HepG2 (cell line): ENCODE measurements at regions not wholly inside any gene's neighbourhood (a gene's known extent, or its start where the extent isn't known, plus 50 kb on each side); places are given as distances from the start of the nearest gene placed in this dataset.

Source experiments
- ATAC-seq: fragments of 200-7000 bp; cut with Tn5 transposase; 3 replicates; pipeline ENCODE4 v1.9.1; 2020; ENCODE audit warnings: mild to moderate bottlenecking, moderate library complexity
- BruUV-seq: library from RNA; stranded (reverse); fragments of 400-500 nt; replicated peaks from 2 replicates; lab custom pipeline; 2021; lab: Mats Ljungman, UMichigan
- CTCF ChIA-PET: fragments of 300-600 bp; formaldehyde crosslinking; extraction: SDS; loops from one replicate; lab custom pipeline; 2021; ENCODE audit warnings: low total read pairs, inconsistent platforms, low intra/inter-chr PET ratio; lab: Yijun Ruan, JAX
- POLR2A ChIA-PET: fragments of 350-600 bp; sonication (Branson Sonifier 250); formaldehyde crosslinking; loops from one replicate; lab custom pipeline; 2020; ENCODE audit warnings: antibody characterized with exemption, inconsistent platforms; lab: Yijun Ruan, JAX
- DNase-seq: peaks from one replicate; pipeline ENCODE4 v3.0.0-alpha.2; 2015; ENCODE audit warnings: low spot score
- FAIRE-seq: peaks from 3 replicates; lab custom pipeline; 2011; peaks lifted over from hg19 to GRCh38; lab: Jason Lieb, UNC
- H2AFZ ChIP-seq: one replicate; pipeline ENCODE4 v1.6.1; 2011; ENCODE audit warnings: low read length, inconsistent platforms
- H3K27ac ChIP-seq: fragments of 300-600 bp; 3 replicates; pipeline ENCODE4 v1.8.0; 2011; ENCODE audit warnings: mixed run types, mild to moderate bottlenecking, mixed read lengths, low read length, inconsistent platforms; ENCODE audit not compliant: insufficient read depth; ENCODE audit errors: extremely low read length
- H3K27me3 ChIP-seq, 2 experiments: fragments of 200-600 bp in 1 of 2; 2 replicates in 1 of 2; 3 replicates in 1 of 2; pipeline versions ENCODE4 v1.6.0 to v1.8.0; 2011; ENCODE audit warnings: low read length in 2 of 2, mild to moderate bottlenecking in 2 of 2, moderate library complexity in 2 of 2, inconsistent platforms in 1 of 2; ENCODE audit not compliant: insufficient read depth in 2 of 2, control insufficient read depth in 1 of 2
- H3K36me3 ChIP-seq, 2 experiments: fragments of 200-600 bp in 1 of 2; replicated peaks in 1 of 2; 2 replicates in 1 of 2; 3 replicates in 1 of 2; pipeline versions ENCODE4 v1.5.1 to v1.8.0; 2011; ENCODE audit warnings: low read length in 2 of 2, inconsistent platforms in 1 of 2; ENCODE audit not compliant: insufficient read depth in 2 of 2, control insufficient read depth in 1 of 2
- H3K4me1 ChIP-seq: 2 replicates; pipeline ENCODE4 v1.5.1; 2012; ENCODE audit warnings: low read length, inconsistent platforms; ENCODE audit not compliant: insufficient read depth
- H3K4me2 ChIP-seq: 2 replicates; pipeline ENCODE4 v1.6.0; 2011; ENCODE audit warnings: low read depth, low read length, inconsistent platforms
- H3K4me3 ChIP-seq, 3 experiments: fragments of 200-600 bp in 1 of 3; sonication (generic), shearing (Covaris generic) in 1 of 3; replicated peaks in 1 of 3; 2 replicates each; pipeline ENCODE4 v1.5.1; 2011 to 2016; ENCODE audit warnings: low read length in 3 of 3, inconsistent platforms in 2 of 3, low read depth in 2 of 3, mild to moderate bottlenecking in 2 of 3, control low read depth in 1 of 3, mixed read lengths in 1 of 3; ENCODE audit not compliant: insufficient read depth in 1 of 3
- H3K79me2 ChIP-seq: one replicate; pipeline ENCODE4 v1.6.1; 2011; ENCODE audit warnings: low read length, inconsistent platforms; ENCODE audit not compliant: insufficient read depth
- H3K9ac ChIP-seq: 2 replicates; pipeline ENCODE4 v1.6.0; 2011; ENCODE audit warnings: mild to moderate bottlenecking, low read depth, low read length, inconsistent platforms; ENCODE audit not compliant: insufficient read depth
- H3K9me3 ChIP-seq: 2 replicates; pipeline ENCODE4 v1.5.1; 2012; ENCODE audit warnings: mild to moderate bottlenecking, low read length
- H4K20me1 ChIP-seq: 2 replicates; pipeline ENCODE4 v1.6.0; 2011; ENCODE audit warnings: inconsistent platforms, mild to moderate bottlenecking, low read length, moderate library complexity; ENCODE audit not compliant: insufficient read depth
- CC2D1A ChIP-seq: sonication (generic); formaldehyde crosslinking; IDR thresholded peaks from 2 replicates; pipeline ENCODE4 v1.8.1; 2023; ENCODE audit warnings: mild to moderate bottlenecking, missing genetic modification reagents
- FOXA3 ChIP-seq: IDR thresholded peaks from 2 replicates; pipeline ENCODE4 v1.6.1; 2016; ENCODE audit warnings: missing genetic modification reagents, missing compliant biosample characterization
- IRX3 ChIP-seq: sonication (generic); formaldehyde crosslinking; IDR thresholded peaks from 2 replicates; pipeline ENCODE4 v1.8.1; 2023; ENCODE audit warnings: mild to moderate bottlenecking, low read depth, missing genetic modification reagents, borderline replicate concordance
- MEIS1 ChIP-seq: sonication (generic); formaldehyde crosslinking; IDR thresholded peaks from 2 replicates; pipeline ENCODE4 v1.9.0; 2021; ENCODE audit warnings: mild to moderate bottlenecking, missing genetic modification reagents, moderate library complexity, borderline replicate concordance
- NR2F6 ChIP-seq, 2 experiments: IDR thresholded peaks; 2 replicates each; pipeline ENCODE4 v1.6.1; 2016; ENCODE audit warnings: antibody characterized with exemption in 1 of 2, mild to moderate bottlenecking in 1 of 2
- ZBTB44 ChIP-seq: sonication (generic); formaldehyde crosslinking; IDR thresholded peaks from 2 replicates; pipeline ENCODE4 v1.4.0; 2020; ENCODE audit warnings: missing genetic modification reagents
- ZNF431 ChIP-seq: sonication (generic); formaldehyde crosslinking; IDR thresholded peaks from 2 replicates; pipeline ENCODE4 v1.9.0; 2022; ENCODE audit warnings: missing genetic modification reagents, low read depth, mild to moderate bottlenecking, borderline replicate concordance
- ZNF564 ChIP-seq: sonication (generic); formaldehyde crosslinking; IDR thresholded peaks from 2 replicates; pipeline ENCODE4 v1.8.1; 2023; ENCODE audit warnings: mild to moderate bottlenecking, missing genetic modification reagents
- WGBS: methylation state at CpG from one replicate; pipeline ENCODE4 v1.1.6; 2017; ENCODE audit warnings: low lambda C conversion rate; 5-methylcytosine and 5-hydroxymethylcytosine counted together
- in situ Hi-C: cut with HindIII; loops from 2 replicates; pipeline ENCODE4 v1.10.0; 2017; ENCODE audit warnings: low pct_unique_long_range_greater_than_20kb; ENCODE audit not compliant: extremely low pct_ligation_motif_present
- intact Hi-C: fragments of 100-400 bp; cut with micrococcal nuclease; formaldehyde crosslinking; loops from one replicate; pipeline ENCODE4 v1.10.0; 2022; ENCODE audit not compliant: unreplicated experiment
- TF ChIP-seq, protein P1 (sequence below): sonication (generic); formaldehyde crosslinking; IDR thresholded peaks from 2 replicates; pipeline ENCODE4 v1.9.0; 2021; ENCODE audit warnings: mild to moderate bottlenecking, missing genetic modification reagents
- TF ChIP-seq, protein P2 (sequence below): sonication (generic); formaldehyde crosslinking; IDR thresholded peaks from 2 replicates; pipeline ENCODE4 v1.9.0; 2021; ENCODE audit warnings: missing genetic modification reagents, mild to moderate bottlenecking, borderline replicate concordance
- TF ChIP-seq, protein P3 (sequence below): IDR thresholded peaks from 2 replicates; pipeline ENCODE4 v1.6.1; 2016; ENCODE audit warnings: missing compliant biosample characterization, missing genetic modification reagents, borderline replicate concordance

- H3K4me1 ChIP-seq: peaks cover 87% of the 10 kb centered on the region
- FAIRE-seq (peak; percentile 67), ATAC-seq (peak; percentile 77), DNase-seq (peak; percentile 95)
- in situ Hi-C loops (no loop called here), intact Hi-C loops (loop anchor here (1.0 to 2.0 kb wide), 3 partner anchors 18 to 57 kb away; no protein-coding TSS in a partner anchor)
- BruUV-seq: no TSS peak
- H3K27me3 ChIP-seq: no peaks in the 10 kb centered on the region; a peak in 2 of 5 replicates
- no peak overlapping the region for H2AFZ ChIP-seq
- POLR2A ChIA-PET: interaction anchor here (1.0 to 5.5 kb wide), 8 partner anchors 9 to 155 kb away, joined by 3 to 85 read pairs (median 10); no protein-coding TSS in a partner anchor
- H3K79me2 ChIP-seq: no peaks in the 10 kb centered on the region
- H3K9me3 ChIP-seq: no peaks in the 10 kb centered on the region
- peak overlapping the region; percentile 21; the same call in 1 of the 2 replicates for H3K9ac ChIP-seq
- H3K36me3 ChIP-seq: no peaks in the 10 kb centered on the region
- peak overlapping the region in 2 of 3 experiments; percentile 10 to 42; a peak in 3 of 6 replicates for H3K4me3 ChIP-seq
- CTCF ChIA-PET: no interaction called here
- H3K27ac ChIP-seq: peak overlapping the region; percentile 42
- H3K4me2 ChIP-seq: peak overlapping the region; percentile 73
- WGBS: 1% methylated on average over 8 of the region's 8 CpGs
- no peaks in the 10 kb centered on the region for H4K20me1 ChIP-seq
- TF ChIP-seq ZBTB44 (CRISPR knock-in tag) (no peak), ZNF564 (CRISPR knock-in tag) (peak; percentile 97), NR2F6 (IDR thresholded peaks at IDR 0.05) (peak; percentile 98), NR2F6 (CRISPR knock-in tag; IDR thresholded peaks at IDR 0.05) (peak; percentile 99), ZNF431 (CRISPR knock-in tag) (peak; percentile 71; the same call in 1 of the 2 replicates), FOXA3 (CRISPR knock-in tag) (peak; percentile 99), CC2D1A (CRISPR knock-in tag) (no peak), IRX3 (no peak), MEIS1 (CRISPR knock-in tag) (no peak; the same call in 1 of the 2 replicates)
- TF ChIP-seq, protein P1, sequence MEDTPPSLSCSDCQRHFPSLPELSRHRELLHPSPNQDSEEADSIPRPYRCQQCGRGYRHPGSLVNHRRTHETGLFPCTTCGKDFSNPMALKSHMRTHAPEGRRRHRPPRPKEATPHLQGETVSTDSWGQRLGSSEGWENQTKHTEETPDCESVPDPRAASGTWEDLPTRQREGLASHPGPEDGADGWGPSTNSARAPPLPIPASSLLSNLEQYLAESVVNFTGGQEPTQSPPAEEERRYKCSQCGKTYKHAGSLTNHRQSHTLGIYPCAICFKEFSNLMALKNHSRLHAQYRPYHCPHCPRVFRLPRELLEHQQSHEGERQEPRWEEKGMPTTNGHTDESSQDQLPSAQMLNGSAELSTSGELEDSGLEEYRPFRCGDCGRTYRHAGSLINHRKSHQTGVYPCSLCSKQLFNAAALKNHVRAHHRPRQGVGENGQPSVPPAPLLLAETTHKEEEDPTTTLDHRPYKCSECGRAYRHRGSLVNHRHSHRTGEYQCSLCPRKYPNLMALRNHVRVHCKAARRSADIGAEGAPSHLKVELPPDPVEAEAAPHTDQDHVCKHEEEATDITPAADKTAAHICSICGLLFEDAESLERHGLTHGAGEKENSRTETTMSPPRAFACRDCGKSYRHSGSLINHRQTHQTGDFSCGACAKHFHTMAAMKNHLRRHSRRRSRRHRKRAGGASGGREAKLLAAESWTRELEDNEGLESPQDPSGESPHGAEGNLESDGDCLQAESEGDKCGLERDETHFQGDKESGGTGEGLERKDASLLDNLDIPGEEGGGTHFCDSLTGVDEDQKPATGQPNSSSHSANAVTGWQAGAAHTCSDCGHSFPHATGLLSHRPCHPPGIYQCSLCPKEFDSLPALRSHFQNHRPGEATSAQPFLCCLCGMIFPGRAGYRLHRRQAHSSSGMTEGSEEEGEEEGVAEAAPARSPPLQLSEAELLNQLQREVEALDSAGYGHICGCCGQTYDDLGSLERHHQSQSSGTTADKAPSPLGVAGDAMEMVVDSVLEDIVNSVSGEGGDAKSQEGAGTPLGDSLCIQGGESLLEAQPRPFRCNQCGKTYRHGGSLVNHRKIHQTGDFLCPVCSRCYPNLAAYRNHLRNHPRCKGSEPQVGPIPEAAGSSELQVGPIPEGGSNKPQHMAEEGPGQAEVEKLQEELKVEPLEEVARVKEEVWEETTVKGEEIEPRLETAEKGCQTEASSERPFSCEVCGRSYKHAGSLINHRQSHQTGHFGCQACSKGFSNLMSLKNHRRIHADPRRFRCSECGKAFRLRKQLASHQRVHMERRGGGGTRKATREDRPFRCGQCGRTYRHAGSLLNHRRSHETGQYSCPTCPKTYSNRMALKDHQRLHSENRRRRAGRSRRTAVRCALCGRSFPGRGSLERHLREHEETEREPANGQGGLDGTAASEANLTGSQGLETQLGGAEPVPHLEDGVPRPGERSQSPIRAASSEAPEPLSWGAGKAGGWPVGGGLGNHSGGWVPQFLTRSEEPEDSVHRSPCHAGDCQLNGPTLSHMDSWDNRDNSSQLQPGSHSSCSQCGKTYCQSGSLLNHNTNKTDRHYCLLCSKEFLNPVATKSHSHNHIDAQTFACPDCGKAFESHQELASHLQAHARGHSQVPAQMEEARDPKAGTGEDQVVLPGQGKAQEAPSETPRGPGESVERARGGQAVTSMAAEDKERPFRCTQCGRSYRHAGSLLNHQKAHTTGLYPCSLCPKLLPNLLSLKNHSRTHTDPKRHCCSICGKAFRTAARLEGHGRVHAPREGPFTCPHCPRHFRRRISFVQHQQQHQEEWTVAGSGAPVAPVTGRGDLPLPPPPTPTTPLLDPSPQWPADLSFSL (CRISPR knock-in tag): no peak
- TF ChIP-seq, protein P2, sequence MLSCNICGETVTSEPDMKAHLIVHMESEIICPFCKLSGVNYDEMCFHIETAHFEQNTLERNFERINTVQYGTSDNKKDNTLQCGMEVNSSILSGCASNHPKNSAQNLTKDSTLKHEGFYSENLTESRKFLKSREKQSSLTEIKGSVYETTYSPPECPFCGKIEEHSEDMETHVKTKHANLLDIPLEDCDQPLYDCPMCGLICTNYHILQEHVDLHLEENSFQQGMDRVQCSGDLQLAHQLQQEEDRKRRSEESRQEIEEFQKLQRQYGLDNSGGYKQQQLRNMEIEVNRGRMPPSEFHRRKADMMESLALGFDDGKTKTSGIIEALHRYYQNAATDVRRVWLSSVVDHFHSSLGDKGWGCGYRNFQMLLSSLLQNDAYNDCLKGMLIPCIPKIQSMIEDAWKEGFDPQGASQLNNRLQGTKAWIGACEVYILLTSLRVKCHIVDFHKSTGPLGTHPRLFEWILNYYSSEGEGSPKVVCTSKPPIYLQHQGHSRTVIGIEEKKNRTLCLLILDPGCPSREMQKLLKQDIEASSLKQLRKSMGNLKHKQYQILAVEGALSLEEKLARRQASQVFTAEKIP (CRISPR knock-in tag): no peak
- TF ChIP-seq, protein P3, sequence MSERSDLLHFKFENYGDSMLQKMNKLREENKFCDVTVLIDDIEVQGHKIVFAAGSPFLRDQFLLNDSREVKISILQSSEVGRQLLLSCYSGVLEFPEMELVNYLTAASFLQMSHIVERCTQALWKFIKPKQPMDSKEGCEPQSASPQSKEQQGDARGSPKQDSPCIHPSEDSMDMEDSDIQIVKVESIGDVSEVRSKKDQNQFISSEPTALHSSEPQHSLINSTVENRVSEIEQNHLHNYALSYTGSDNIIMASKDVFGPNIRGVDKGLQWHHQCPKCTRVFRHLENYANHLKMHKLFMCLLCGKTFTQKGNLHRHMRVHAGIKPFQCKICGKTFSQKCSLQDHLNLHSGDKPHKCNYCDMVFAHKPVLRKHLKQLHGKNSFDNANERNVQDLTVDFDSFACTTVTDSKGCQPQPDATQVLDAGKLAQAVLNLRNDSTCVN: no peak
These were observed 265.1 kb upstream of the SIX2 start for GRCh38 chr2:45274250-45274926.
